ENCODE measurements at regions not wholly inside any gene's neighbourhood (a gene's known extent, or its start where the extent isn't known, plus 50 kb on each side); places are given as distances from the start of the nearest gene placed in this dataset.

DNA sequence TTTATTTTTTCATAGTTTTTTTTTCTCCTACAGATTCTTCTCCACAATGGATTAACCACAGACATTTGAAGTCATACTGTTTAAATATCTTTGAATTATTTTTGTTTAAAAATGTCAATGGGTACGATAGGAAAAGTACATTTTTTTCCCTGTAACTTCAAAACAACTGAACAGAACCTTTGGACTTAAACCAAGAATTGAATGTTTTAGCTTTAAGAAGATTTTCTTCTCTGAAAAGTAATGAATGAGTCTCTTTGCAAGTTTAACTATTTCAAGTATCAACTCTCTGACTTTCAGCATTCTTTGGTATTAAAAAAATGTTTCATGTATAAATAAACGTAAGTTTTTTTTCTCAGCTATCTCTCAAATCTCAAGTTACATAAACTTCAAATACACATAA is 364.3 kb downstream of the FBXO8 start:
- no peak for DNase-seq (ENCODE audit: low read depth)
- TF ChIP-seq, protein P1, sequence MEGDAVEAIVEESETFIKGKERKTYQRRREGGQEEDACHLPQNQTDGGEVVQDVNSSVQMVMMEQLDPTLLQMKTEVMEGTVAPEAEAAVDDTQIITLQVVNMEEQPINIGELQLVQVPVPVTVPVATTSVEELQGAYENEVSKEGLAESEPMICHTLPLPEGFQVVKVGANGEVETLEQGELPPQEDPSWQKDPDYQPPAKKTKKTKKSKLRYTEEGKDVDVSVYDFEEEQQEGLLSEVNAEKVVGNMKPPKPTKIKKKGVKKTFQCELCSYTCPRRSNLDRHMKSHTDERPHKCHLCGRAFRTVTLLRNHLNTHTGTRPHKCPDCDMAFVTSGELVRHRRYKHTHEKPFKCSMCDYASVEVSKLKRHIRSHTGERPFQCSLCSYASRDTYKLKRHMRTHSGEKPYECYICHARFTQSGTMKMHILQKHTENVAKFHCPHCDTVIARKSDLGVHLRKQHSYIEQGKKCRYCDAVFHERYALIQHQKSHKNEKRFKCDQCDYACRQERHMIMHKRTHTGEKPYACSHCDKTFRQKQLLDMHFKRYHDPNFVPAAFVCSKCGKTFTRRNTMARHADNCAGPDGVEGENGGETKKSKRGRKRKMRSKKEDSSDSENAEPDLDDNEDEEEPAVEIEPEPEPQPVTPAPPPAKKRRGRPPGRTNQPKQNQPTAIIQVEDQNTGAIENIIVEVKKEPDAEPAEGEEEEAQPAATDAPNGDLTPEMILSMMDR (IDR thresholded peaks at IDR 0.05; ENCODE audit: insufficient read depth, low read length, poor library complexity, severe bottlenecking): no peak
- H3K4me3 ChIP-seq (ENCODE audit: low read depth, low read length): no peak overlapping the region
- H3K27me3 ChIP-seq (ENCODE audit: control insufficient read depth, insufficient read depth, low read length): no peaks in the 10 kb centered on the region
- no peaks in the 10 kb centered on the region for H3K36me3 ChIP-seq (ENCODE audit: control insufficient read depth, insufficient read depth, low read length)

- Histone ChIP-seq H3K4me3 (ENCODE audit: low read depth, low read length) (no peak overlapping the region), H3K36me3 (ENCODE audit: control insufficient read depth, insufficient read depth, low read length) (no peaks in the 10 kb centered on the region), H3K27me3 (ENCODE audit: control insufficient read depth, insufficient read depth, low read length) (no peaks in the 10 kb centered on the region)
- no peak for DNase-seq (ENCODE audit: low read depth)
- TF ChIP-seq, protein P1 (IDR thresholded peaks at IDR 0.05; ENCODE audit: insufficient read depth, low read length, poor library complexity, severe bottlenecking): no peak
Measured at GRCh38 chr4:173917255-173917960, 366.1 kb downstream of the FBXO8 start.

DNA sequence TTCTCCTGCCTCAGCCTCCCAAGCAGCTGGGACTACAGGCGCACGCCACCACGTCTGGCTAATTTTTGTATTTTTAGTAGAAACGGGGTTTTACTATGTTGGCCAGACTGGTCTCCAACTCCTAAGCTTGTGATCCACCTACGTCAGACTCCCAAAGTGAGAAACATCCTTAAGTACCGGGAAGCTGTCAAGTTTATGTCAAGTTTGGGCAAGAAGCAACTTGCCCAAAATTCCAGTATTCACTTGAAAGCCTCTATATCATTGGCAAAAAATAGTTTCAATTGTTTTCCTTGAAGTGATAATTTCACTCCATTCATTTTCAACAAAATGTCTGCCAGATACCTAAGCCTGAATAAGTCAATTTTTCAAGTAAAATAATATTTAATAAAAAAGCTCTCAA is 370.0 kb downstream of the FBXO8 start:
- TF ChIP-seq, protein P1 (IDR thresholded peaks at IDR 0.05; ENCODE audit: insufficient read depth, low read length, poor library complexity, severe bottlenecking): no peak
- no peak overlapping the region for H3K4me3 ChIP-seq (ENCODE audit: low read depth, low read length)
- DNase-seq (ENCODE audit: low read depth): no peak
- no peaks in the 10 kb centered on the region for H3K36me3 ChIP-seq (ENCODE audit: control insufficient read depth, insufficient read depth, low read length)
- no peaks in the 10 kb centered on the region for H3K27me3 ChIP-seq (ENCODE audit: control insufficient read depth, insufficient read depth, low read length)

DNA sequence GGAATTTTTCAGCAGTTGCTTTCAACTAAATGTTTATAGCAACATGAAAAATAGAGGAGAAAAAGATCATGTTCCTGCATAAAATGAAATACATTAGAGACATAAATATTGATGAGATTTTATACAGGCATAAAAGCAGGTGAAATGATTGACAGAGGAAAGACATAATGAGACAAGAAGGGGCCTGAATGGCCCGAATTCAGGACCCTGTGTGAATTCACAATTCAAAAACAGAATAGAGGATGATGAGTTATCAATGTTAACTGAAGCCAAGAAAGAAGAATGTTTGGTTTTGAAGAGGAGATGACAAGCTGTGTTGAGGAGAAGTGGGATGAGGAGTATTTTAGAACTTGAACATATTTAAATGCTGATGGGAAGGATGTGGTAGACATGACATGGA is 371.1 kb downstream of the FBXO8 start:
- no peak for DNase-seq (ENCODE audit: low read depth)
- no peak overlapping the region for H3K4me3 ChIP-seq (ENCODE audit: low read depth, low read length)
- TF ChIP-seq, protein P1 (IDR thresholded peaks at IDR 0.05; ENCODE audit: insufficient read depth, low read length, poor library complexity, severe bottlenecking): no peak

DNA sequence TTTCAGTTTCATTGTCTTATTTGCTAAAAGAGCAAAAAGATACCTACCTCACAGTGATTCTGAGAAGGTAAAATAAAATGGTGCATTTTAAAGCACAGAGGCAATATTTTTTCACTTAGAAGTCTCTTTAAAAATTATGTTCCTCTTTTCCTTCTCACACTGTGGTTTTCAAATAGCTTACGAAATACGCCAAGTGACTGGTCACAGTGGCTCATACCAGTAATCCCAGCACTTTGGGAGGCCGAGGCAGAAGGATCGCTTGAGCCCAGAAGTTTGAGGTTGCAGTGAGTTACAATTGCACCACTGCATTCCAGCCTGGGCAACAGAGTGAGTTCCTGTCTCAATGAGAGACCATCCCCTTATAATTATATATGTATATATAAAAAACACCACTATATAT is 372.6 kb downstream of the FBXO8 start:
- no peaks in the 10 kb centered on the region for H3K27me3 ChIP-seq (ENCODE audit: control insufficient read depth, insufficient read depth, low read length)
- no peaks in the 10 kb centered on the region for H3K36me3 ChIP-seq (ENCODE audit: control insufficient read depth, insufficient read depth, low read length)
- no peak overlapping the region for H3K4me3 ChIP-seq (ENCODE audit: low read depth, low read length)
- TF ChIP-seq, protein P1 (IDR thresholded peaks at IDR 0.05; ENCODE audit: insufficient read depth, low read length, poor library complexity, severe bottlenecking): no peak
- no peak for DNase-seq (ENCODE audit: low read depth)

More for the DNA sequence above, 371.1 kb downstream of the FBXO8 start:
- Histone ChIP-seq H3K36me3 (ENCODE audit: control insufficient read depth, insufficient read depth, low read length) (no peaks in the 10 kb centered on the region), H3K27me3 (ENCODE audit: control insufficient read depth, insufficient read depth, low read length) (no peaks in the 10 kb centered on the region)

DNA sequence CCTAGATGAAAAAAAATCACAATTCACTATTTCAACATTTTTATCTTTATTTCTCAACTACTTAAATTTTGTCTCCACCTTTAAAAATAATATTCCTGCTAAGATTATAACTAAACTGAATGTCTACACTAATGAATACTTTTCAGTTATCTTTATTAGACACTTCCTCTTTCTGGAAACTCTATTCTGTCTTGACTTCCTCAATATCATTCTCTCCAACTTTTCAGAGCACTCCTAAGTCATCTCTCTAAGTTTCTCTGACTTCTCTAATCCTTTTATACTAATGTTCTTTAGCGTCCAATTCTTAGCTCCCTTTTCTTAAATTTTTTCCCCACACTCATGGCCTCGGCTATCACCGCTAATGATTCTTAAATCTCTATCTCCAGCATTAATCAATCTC is 374.2 kb downstream of the FBXO8 start:
- DNase-seq (ENCODE audit: low read depth): no peak
- TF ChIP-seq, protein P1 (IDR thresholded peaks at IDR 0.05; ENCODE audit: insufficient read depth, low read length, poor library complexity, severe bottlenecking): no peak
- no peak overlapping the region for H3K4me3 ChIP-seq (ENCODE audit: low read depth, low read length)
- no peaks in the 10 kb centered on the region for H3K27me3 ChIP-seq (ENCODE audit: control insufficient read depth, insufficient read depth, low read length)
- no peaks in the 10 kb centered on the region for H3K36me3 ChIP-seq (ENCODE audit: control insufficient read depth, insufficient read depth, low read length)
